WTC11 (cell line): ENCODE measurements at regions not wholly inside any gene's neighbourhood (a gene's known extent, or its start where the extent isn't known, plus 50 kb on each side); places are given as distances from the start of the nearest gene placed in this dataset.

Source experiments
- CBFB ChIP-seq: sonication (generic); formaldehyde crosslinking; IDR thresholded peaks from 2 replicates; pipeline ENCODE4 v1.8.1; 2022; ENCODE audit warnings: mild to moderate bottlenecking, low read depth, missing genetic modification reagents
- ELF4 ChIP-seq: sonication (generic); formaldehyde crosslinking; IDR thresholded peaks from 2 replicates; pipeline ENCODE4 v1.8.1; 2022; ENCODE audit warnings: low read depth, mild to moderate bottlenecking, moderate library complexity, missing genetic modification reagents
- NR2C2 ChIP-seq: sonication (generic); formaldehyde crosslinking; IDR thresholded peaks from 2 replicates; pipeline ENCODE4 v1.8.0; 2022; ENCODE audit warnings: mild to moderate bottlenecking, missing genetic modification reagents
- RELA ChIP-seq: sonication (generic); formaldehyde crosslinking; IDR thresholded peaks from 2 replicates; pipeline ENCODE4 v1.8.1; 2022; ENCODE audit warnings: missing genetic modification reagents, mild to moderate bottlenecking, borderline replicate concordance
- SP1 ChIP-seq: sonication (generic); formaldehyde crosslinking; conservative IDR thresholded peaks from 2 replicates; pipeline ENCODE4 v1.8.1; 2022; ENCODE audit warnings: missing genetic modification reagents
- TCF7 ChIP-seq: sonication (generic); formaldehyde crosslinking; IDR thresholded peaks from 2 replicates; pipeline ENCODE4 v1.8.0; 2022; ENCODE audit warnings: mild to moderate bottlenecking, low read depth, missing genetic modification reagents, moderate library complexity
- TF ChIP-seq, protein P1 (sequence below): fragments of 200-600 bp; IDR thresholded peaks from 2 replicates; pipeline ENCODE4 v1.8.0; 2022; ENCODE audit warnings: antibody characterized with exemption
- TF ChIP-seq, protein P2 (sequence below): fragments of 250-450 bp; sonication (Bioruptor Pico); IDR thresholded peaks from 2 replicates; pipeline ENCODE4 v2.1.2; 2022; ENCODE audit warnings: mild to moderate bottlenecking, moderate library complexity
- TF ChIP-seq, protein P3 (sequence below): sonication (generic); formaldehyde crosslinking; IDR thresholded peaks from 2 replicates; pipeline ENCODE4 v1.8.1; 2023; ENCODE audit warnings: mild to moderate bottlenecking, missing genetic modification reagents, moderate library complexity
- TF ChIP-seq, protein P4 (sequence below): sonication (generic); formaldehyde crosslinking; IDR thresholded peaks from 2 replicates; pipeline ENCODE4 v1.8.1; 2022; ENCODE audit warnings: mild to moderate bottlenecking, missing genetic modification reagents, moderate library complexity, borderline replicate concordance
- TF ChIP-seq, protein P5 (sequence below): sonication (generic); formaldehyde crosslinking; IDR thresholded peaks from 2 replicates; pipeline ENCODE4 v1.8.1; 2022; ENCODE audit warnings: low read depth, mild to moderate bottlenecking, moderate library complexity, missing genetic modification reagents, borderline replicate concordance
- TF ChIP-seq, protein P6 (sequence below): sonication (generic); formaldehyde crosslinking; IDR thresholded peaks from 2 replicates; pipeline ENCODE4 v1.8.1; 2022; ENCODE audit warnings: low read depth, missing genetic modification reagents, borderline replicate concordance
- TF ChIP-seq, protein P7 (sequence below): sonication (generic); formaldehyde crosslinking; conservative IDR thresholded peaks from 2 replicates; pipeline ENCODE4 v1.8.1; 2022; ENCODE audit warnings: mild to moderate bottlenecking, missing genetic modification reagents

DNA sequence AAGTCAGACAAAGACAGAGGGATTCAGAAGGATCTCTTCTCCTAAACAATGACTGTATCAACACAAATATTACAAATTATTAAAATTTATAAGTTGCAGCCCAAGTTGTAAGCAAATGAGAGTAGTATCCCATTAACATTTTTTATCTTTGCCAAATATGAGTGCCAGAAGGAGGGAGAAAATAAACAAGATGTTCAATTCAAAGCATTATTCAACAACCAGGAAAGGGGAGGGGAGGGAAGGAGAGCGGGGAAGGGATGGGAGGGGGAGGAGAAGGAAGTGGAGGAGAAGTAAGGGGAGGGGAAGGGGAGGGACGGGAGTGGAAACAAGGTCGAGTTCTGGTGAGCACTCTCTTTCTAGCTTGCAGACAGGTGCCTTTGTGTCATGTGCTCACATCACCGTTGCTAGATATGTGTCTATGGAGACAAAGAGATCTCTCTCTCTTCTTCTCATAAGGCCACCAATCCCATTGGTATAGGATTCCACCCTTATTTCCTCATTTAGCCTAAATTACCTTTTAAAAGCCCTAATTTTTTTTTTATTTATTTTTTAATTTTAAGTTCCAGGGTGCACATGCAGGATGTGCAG, 679.6 kb upstream of the CHAC2 start:
- no peak for TF ChIP-seq TCF7
- TF ChIP-seq, protein P1, sequence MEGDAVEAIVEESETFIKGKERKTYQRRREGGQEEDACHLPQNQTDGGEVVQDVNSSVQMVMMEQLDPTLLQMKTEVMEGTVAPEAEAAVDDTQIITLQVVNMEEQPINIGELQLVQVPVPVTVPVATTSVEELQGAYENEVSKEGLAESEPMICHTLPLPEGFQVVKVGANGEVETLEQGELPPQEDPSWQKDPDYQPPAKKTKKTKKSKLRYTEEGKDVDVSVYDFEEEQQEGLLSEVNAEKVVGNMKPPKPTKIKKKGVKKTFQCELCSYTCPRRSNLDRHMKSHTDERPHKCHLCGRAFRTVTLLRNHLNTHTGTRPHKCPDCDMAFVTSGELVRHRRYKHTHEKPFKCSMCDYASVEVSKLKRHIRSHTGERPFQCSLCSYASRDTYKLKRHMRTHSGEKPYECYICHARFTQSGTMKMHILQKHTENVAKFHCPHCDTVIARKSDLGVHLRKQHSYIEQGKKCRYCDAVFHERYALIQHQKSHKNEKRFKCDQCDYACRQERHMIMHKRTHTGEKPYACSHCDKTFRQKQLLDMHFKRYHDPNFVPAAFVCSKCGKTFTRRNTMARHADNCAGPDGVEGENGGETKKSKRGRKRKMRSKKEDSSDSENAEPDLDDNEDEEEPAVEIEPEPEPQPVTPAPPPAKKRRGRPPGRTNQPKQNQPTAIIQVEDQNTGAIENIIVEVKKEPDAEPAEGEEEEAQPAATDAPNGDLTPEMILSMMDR = no peak
- TF ChIP-seq SP1 (CRISPR knock-in tag) = no peak
- TF ChIP-seq RELA (CRISPR knock-in tag) = no peak
- TF ChIP-seq, protein P2, sequence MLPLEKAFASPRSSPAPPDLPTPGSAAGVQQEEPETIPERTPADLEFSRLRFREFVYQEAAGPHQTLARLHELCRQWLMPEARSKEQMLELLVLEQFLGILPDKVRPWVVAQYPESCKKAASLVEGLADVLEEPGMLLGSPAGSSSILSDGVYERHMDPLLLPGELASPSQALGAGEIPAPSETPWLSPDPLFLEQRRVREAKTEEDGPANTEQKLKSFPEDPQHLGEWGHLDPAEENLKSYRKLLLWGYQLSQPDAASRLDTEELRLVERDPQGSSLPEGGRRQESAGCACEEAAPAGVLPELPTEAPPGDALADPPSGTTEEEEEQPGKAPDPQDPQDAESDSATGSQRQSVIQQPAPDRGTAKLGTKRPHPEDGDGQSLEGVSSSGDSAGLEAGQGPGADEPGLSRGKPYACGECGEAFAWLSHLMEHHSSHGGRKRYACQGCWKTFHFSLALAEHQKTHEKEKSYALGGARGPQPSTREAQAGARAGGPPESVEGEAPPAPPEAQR = no peak
- no peak for TF ChIP-seq NR2C2
- TF ChIP-seq, protein P3, sequence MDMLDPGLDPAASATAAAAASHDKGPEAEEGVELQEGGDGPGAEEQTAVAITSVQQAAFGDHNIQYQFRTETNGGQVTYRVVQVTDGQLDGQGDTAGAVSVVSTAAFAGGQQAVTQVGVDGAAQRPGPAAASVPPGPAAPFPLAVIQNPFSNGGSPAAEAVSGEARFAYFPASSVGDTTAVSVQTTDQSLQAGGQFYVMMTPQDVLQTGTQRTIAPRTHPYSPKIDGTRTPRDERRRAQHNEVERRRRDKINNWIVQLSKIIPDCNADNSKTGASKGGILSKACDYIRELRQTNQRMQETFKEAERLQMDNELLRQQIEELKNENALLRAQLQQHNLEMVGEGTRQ (CRISPR knock-in tag) = no peak
- TF ChIP-seq, protein P4, sequence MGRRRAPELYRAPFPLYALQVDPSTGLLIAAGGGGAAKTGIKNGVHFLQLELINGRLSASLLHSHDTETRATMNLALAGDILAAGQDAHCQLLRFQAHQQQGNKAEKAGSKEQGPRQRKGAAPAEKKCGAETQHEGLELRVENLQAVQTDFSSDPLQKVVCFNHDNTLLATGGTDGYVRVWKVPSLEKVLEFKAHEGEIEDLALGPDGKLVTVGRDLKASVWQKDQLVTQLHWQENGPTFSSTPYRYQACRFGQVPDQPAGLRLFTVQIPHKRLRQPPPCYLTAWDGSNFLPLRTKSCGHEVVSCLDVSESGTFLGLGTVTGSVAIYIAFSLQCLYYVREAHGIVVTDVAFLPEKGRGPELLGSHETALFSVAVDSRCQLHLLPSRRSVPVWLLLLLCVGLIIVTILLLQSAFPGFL (CRISPR knock-in tag) = no peak
- no peak for TF ChIP-seq ELF4
- TF ChIP-seq, protein P5, sequence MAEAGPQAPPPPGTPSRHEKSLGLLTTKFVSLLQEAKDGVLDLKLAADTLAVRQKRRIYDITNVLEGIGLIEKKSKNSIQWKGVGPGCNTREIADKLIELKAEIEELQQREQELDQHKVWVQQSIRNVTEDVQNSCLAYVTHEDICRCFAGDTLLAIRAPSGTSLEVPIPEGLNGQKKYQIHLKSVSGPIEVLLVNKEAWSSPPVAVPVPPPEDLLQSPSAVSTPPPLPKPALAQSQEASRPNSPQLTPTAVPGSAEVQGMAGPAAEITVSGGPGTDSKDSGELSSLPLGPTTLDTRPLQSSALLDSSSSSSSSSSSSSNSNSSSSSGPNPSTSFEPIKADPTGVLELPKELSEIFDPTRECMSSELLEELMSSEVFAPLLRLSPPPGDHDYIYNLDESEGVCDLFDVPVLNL = no peak
- TF ChIP-seq CBFB = no peak
- TF ChIP-seq, protein P6, sequence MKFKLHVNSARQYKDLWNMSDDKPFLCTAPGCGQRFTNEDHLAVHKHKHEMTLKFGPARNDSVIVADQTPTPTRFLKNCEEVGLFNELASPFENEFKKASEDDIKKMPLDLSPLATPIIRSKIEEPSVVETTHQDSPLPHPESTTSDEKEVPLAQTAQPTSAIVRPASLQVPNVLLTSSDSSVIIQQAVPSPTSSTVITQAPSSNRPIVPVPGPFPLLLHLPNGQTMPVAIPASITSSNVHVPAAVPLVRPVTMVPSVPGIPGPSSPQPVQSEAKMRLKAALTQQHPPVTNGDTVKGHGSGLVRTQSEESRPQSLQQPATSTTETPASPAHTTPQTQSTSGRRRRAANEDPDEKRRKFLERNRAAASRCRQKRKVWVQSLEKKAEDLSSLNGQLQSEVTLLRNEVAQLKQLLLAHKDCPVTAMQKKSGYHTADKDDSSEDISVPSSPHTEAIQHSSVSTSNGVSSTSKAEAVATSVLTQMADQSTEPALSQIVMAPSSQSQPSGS (CRISPR knock-in tag) = no peak
- TF ChIP-seq, protein P7, sequence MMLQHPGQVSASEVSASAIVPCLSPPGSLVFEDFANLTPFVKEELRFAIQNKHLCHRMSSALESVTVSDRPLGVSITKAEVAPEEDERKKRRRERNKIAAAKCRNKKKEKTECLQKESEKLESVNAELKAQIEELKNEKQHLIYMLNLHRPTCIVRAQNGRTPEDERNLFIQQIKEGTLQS (CRISPR knock-in tag) = no peak
